Naive thymus-derived CD8-positive, alpha-beta T cell (primary cell): ENCODE measurements at regions not wholly inside any gene's neighbourhood (a gene's known extent, or its start where the extent isn't known, plus 50 kb on each side); places are given as distances from the start of the nearest gene placed in this dataset.
"Not testable (repeated sequence)": the region's sequence is repeated elsewhere in the genome, so short reads cannot be mapped to it uniquely, and the experiment has no call there.

Experiments
- ATAC-seq, 2 donors: fragments of 150-1000 bp; cut with Tn5 transposase in 1 of 2; sonication (Bioruptor Pico), chemical (Tn5 transposase) in 1 of 2; 1 replicate in 1 of 2; 2 replicates in 1 of 2; pipeline ENCODE4 v1.10.0; 2021; ENCODE audit warnings: mild to moderate bottlenecking in 2 of 2, moderate library complexity in 2 of 2
- POLR2A ChIA-PET: fragments of 350-600 bp; sonication (Branson Sonifier 250); formaldehyde crosslinking; loops from one replicate; lab custom pipeline; 2021; ENCODE audit warnings: antibody characterized with exemption; lab: Charles Lee
- DNase-seq, 10 donors: peaks; one replicate each; pipeline versions ENCODE4 v3.0.0 to v3.0.0-alpha.2; 2020 to 2022
- H3K27ac Mint-ChIP-seq, 10 donors: one replicate each; pipeline ENCODE4 v1.8.0; 2020 to 2022; ENCODE audit warnings: mild to moderate bottlenecking in 10 of 10, mixed read lengths in 10 of 10, moderate library complexity in 4 of 10, inconsistent platforms in 1 of 10
- H3K27me3 Mint-ChIP-seq, 5 donors: one replicate each; pipeline ENCODE4 v1.8.0; 2021 to 2022; ENCODE audit warnings: mixed read lengths in 5 of 5
- H3K36me3 Mint-ChIP-seq, 3 donors: one replicate each; pipeline ENCODE4 v1.8.0; 2020 to 2022; ENCODE audit warnings: mixed read lengths in 3 of 3, mild to moderate bottlenecking in 2 of 3, inconsistent platforms in 1 of 3
- H3K4me1 Mint-ChIP-seq, 4 donors: one replicate each; pipeline ENCODE4 v1.8.0; 2021 to 2022; ENCODE audit warnings: mixed read lengths in 4 of 4
- H3K4me3 Mint-ChIP-seq, 10 donors: one replicate each; pipeline ENCODE4 v1.8.0; 2020 to 2022; ENCODE audit warnings: mild to moderate bottlenecking in 10 of 10, mixed read lengths in 10 of 10, moderate library complexity in 6 of 10, inconsistent platforms in 1 of 10
- H3K9me3 Mint-ChIP-seq, 9 donors: one replicate each; pipeline ENCODE4 v1.8.0; 2020 to 2022; ENCODE audit warnings: mixed read lengths in 9 of 9, mild to moderate bottlenecking in 3 of 9, inconsistent platforms in 1 of 9, moderate library complexity in 1 of 9

DNA sequence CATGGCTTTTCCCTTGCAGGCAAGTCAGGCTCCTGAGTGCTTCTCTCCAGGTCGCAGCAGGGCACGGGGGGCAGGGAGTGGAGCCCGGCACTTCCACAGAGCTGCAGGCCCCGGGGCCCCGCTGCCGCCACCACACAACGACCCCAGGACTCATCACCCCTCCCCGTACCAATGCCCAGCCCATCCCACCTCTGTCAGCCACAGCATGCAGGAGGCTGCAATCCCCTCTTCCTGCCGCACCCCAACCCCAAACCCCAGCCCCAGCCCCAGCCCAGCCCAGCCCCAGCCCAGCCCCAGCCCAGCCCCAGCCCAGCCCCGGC lies 288.0 kb downstream of the NDUFA10 start:
- ATAC-seq, result no peak
- H3K9me3 Mint-ChIP-seq, result peaks cover 0 to 6% (median 0%) of the 10 kb centered on the region in 9 donors
- no peaks in the 10 kb centered on the region for H3K4me1 Mint-ChIP-seq
- H3K36me3 Mint-ChIP-seq, result no peaks in the 10 kb centered on the region
- POLR2A ChIA-PET, result no interaction called here
- H3K27ac Mint-ChIP-seq, result no peak overlapping the region
- no peak overlapping the region for H3K4me3 Mint-ChIP-seq
- H3K27me3 Mint-ChIP-seq, result no peaks in the 10 kb centered on the region
- DNase-seq, result no peak

DNA sequence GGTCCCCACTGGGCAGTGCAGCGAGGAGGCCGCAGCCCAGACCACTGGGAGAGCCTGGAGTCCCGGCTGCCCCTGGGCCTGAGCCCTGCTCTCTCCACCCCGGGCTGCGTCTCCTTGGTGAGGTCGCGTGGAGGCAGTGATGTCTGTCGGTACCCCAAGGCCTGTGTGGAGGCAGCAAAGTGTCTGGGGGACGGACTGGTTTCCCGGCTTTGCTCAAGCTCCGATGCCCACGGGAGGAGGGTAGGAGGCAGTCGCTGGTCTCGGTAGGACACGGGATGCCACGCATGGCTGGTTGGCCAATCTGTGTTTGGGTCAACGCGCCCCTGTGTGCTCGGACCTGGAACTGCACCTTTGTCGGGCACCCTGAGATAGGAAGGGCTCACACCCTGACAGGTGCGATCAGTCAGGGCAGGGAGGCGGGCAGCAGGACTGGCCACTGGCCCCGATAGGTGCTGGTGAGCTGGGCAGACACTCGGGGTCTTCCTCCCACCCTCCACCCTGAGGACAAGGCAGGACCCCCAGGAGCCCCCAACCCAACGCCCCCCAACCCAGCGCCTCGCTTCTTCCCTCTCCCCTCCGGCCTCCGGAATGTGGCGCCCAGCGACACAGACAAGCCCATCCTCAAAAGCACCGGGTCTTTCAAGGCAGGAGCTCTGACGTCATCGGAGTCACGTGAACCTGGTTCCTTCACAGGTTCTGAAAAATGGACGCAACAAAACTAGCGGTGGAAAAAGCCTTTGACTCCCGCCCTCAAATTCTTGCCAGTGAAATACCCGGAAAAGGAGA lies 288.6 kb downstream of the NDUFA10 start:
- H3K36me3 Mint-ChIP-seq, result no peaks in the 10 kb centered on the region
- POLR2A ChIA-PET, result no interaction called here
- H3K9me3 Mint-ChIP-seq, result peaks cover 0 to 6% (median 0%) of the 10 kb centered on the region in 9 donors
- H3K27me3 Mint-ChIP-seq, result peaks cover 0 to 2% (median 0%) of the 10 kb centered on the region in 5 donors
- no peak overlapping the region for H3K4me3 Mint-ChIP-seq
- H3K27ac Mint-ChIP-seq, result no peak overlapping the region
- no peak for ATAC-seq
- DNase-seq, result no peak
- H3K4me1 Mint-ChIP-seq, result no peaks in the 10 kb centered on the region

DNA sequence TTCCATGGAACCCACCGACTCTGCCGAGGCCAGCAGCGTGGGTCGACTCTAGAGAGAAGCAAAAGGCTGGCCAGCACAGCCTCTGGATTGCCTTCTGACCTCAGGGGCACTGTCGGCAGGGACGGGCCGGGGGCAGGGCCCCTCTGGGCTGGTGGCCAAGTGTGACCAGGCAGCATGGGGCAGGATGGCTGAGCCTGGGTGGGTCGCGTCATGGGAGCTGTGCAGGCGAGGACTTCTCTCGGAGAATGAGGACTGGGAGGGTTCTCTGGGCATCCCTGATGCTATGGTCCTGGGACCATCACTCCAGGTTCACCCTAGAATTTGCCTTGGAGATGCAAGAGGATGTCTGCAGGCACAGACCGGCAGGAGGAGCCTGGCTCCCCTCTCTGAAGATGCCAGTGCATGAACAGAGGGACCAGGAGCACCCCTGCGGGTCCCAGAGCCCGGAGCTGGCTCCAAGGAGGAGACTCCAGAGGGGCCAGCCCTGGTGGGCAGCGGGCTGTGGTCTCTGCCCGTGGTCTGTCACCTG lies 289.2 kb downstream of the NDUFA10 start:
- Mint-ChIP-seq H3K27me3 (peaks cover 0 to 4% (median 0%) of the 10 kb centered on the region in 5 donors), H3K27ac (no peak overlapping the region), H3K9me3 (peaks cover 0 to 6% (median 0%) of the 10 kb centered on the region in 9 donors), H3K4me3 (no peak overlapping the region), H3K4me1 (peaks cover 0 to 3% (median 0%) of the 10 kb centered on the region in 4 donors), H3K36me3 (no peaks in the 10 kb centered on the region)
- POLR2A ChIA-PET, result no interaction called here
- DNase-seq (no peak), ATAC-seq (no peak)

DNA sequence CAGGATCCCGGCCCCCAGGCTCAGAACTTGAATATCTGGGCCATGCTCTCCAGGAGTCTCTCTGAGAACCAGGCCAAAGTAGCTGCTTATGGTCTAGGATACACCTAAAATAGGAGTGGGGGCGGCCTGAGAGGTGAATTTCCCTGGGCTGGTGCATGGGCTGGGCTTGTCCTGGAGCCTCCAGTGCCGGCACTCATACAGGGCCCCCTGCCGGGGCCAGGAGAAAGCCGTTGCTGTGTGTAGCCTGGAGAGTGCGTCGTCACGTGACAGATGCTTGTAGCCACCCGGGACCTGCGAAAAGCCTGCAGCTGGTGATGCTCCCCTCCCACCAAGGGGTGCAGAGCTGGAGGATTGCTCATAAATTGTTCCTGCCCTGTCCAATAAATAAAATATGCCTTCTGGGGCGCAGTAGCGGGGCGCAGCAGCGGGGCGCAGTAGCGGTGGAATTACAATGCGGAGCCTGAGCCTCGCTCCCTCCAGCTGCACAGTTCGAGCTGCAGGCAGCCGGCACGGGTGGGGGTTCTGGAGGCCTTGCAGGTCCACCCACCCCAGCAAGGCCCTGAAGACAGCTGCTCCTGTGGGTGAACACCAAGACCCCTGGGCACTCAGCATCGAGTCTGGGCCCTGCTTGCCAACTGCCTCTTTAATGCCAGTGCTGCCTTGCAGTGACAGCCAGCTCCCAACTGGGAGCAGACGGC lies 289.9 kb downstream of the NDUFA10 start:
- peaks cover 0 to 6% (median 0%) of the 10 kb centered on the region in 9 donors for H3K9me3 Mint-ChIP-seq
- no peak for DNase-seq
- H3K27ac Mint-ChIP-seq, result no peak overlapping the region
- no peak overlapping the region for H3K4me3 Mint-ChIP-seq
- peaks cover 0 to 5% (median 0%) of the 10 kb centered on the region in 5 donors for H3K27me3 Mint-ChIP-seq
- peaks cover 0 to 3% (median 0%) of the 10 kb centered on the region in 4 donors for H3K4me1 Mint-ChIP-seq
- H3K36me3 Mint-ChIP-seq, result no peaks in the 10 kb centered on the region
- POLR2A ChIA-PET, result no interaction called here
- no peak for ATAC-seq

DNA sequence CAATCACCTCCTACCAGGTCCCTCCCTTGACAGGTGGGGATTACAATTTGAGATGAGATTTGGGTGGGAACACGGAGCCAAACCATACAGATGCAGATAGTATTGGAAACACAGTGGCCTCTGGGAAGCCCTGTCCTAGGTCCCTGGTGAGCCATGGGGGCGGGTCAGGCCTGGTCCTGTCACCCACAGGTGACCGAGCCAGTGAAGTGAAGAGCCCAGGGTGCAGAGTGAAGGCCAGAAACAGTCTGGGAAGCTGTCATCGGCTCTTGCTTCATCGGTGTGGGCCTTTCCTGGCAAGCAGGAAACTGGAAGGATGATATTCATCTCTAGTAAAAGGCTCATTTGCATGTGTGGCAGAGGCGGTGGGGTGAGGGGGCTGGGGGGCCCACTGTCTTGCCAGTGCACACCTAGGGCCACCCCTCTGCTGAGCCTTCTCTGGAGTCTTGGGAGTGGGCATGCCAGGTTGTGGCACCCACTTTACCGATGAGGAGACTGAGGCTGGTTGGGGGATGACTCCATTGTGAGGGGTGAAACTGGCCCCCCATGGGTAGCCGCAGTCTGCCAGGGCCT lies 290.6 kb downstream of the NDUFA10 start:
- H3K27ac Mint-ChIP-seq, result peak overlapping the region in 2 of 10 donors; percentile 18 to 27
- no peak for ATAC-seq
- peaks cover 0 to 3% (median 0%) of the 10 kb centered on the region in 4 donors for H3K4me1 Mint-ChIP-seq
- peak in 1 of 10 donors; percentile 4 for DNase-seq
- no peak overlapping the region for H3K4me3 Mint-ChIP-seq
- H3K36me3 Mint-ChIP-seq, result no peaks in the 10 kb centered on the region
- peaks cover 0 to 5% (median 0%) of the 10 kb centered on the region in 5 donors for H3K27me3 Mint-ChIP-seq
- POLR2A ChIA-PET, result no interaction called here
- peaks cover 0 to 6% (median 0%) of the 10 kb centered on the region in 9 donors for H3K9me3 Mint-ChIP-seq

DNA sequence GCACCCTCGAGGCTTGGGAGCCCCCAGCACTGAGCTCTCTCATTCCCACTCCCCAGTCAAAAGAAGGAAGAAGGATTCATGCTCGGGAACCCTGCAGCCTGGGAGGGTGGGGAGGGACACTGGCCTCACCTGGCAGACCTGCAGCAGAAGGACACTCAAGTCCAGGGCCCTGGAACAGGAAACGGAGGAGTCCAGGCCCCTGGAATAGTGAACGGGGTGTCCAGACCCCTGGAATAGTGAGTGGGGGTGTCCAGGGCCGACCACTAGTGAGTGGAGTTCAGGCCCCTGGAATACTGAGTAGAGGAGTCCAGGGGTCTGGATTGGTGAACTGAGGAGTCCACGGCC lies 292.5 kb downstream of the NDUFA10 start:
- H3K36me3 Mint-ChIP-seq, result no peaks in the 10 kb centered on the region
- no peak overlapping the region for H3K4me3 Mint-ChIP-seq
- DNase-seq (no peak), ATAC-seq (no peak)
- POLR2A ChIA-PET, result no interaction called here
- H3K4me1 Mint-ChIP-seq, result peaks cover 0 to 3% (median 0%) of the 10 kb centered on the region in 4 donors
- H3K9me3 Mint-ChIP-seq, result peaks cover 0 to 6% (median 0%) of the 10 kb centered on the region in 9 donors
- H3K27ac Mint-ChIP-seq, result no peak overlapping the region
- H3K27me3 Mint-ChIP-seq, result peaks cover 0 to 5% (median 0%) of the 10 kb centered on the region in 5 donors

DNA sequence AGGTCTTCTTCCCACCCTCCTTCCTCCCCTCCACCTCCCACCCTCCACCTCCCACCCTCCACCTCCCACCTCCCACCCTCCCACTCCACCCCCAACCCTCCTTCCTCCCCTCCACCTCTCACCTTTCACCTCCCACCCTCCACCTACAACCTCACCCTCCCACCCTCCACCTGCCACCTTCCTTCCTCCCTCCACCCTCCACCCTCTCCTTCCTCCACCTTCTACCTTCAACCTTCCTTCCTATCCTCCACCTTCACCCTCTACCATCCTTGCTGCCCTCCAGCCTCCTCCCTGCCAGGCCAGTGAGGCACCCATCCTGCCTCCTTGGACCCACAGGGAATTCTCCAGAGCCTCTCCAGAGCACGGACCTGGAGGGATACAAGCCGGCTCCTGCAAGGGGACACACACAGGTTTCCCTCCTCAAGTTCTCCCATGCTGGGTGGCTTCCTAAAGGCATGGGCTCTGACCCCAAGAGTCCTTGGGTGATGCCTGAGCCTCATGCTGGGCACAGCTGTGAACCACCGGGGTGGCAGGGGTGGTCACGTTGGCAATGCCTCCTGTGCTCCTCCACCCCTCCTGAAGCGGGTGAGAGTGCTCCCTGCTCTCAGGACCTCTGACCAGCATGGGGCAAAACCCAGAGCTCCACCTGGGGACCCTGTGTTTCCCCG lies 293.0 kb downstream of the NDUFA10 start:
- Mint-ChIP-seq H3K27me3 (peaks cover 0 to 5% (median 0%) of the 10 kb centered on the region in 5 donors), H3K36me3 (no peaks in the 10 kb centered on the region), H3K9me3 (peaks cover 0 to 6% (median 0%) of the 10 kb centered on the region in 9 donors), H3K27ac (no peak overlapping the region), H3K4me1 (peaks cover 0 to 3% (median 0%) of the 10 kb centered on the region in 4 donors), H3K4me3 (no peak overlapping the region)
- ATAC-seq, result no peak
- DNase-seq, result peak in 1 of 10 donors; percentile 37
- POLR2A ChIA-PET, result no interaction called here

DNA sequence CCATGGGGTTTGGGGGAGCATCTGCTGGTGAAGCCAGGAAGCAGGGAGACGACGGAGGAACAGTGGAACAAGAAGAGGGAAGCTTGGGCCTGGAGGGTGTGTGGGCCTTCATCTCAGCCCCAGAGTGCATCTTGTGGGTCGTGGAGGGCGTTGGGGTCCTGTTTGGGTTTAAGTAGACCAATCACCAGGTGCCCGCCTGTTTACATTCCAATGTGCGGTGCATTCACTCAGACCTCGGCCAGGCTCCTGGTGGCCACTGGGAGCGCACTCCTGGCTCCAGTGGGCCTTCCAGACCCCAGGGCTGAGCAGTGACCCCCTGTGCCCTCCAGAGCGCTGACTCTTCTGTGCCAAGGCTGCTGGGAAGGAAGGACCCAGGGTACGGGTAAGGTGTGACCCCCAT lies 293.7 kb downstream of the NDUFA10 start:
- Mint-ChIP-seq H3K9me3 (peaks cover 0 to 6% (median 0%) of the 10 kb centered on the region in 9 donors), H3K4me3 (no peak overlapping the region), H3K4me1 (peaks cover 0 to 3% (median 0%) of the 10 kb centered on the region in 4 donors), H3K36me3 (no peaks in the 10 kb centered on the region), H3K27me3 (peaks cover 0 to 5% (median 0%) of the 10 kb centered on the region in 5 donors), H3K27ac (peak overlapping the region in 1 of 10 donors; percentile 38)
- ATAC-seq, result no peak
- no peak for DNase-seq
- POLR2A ChIA-PET, result no interaction called here

DNA sequence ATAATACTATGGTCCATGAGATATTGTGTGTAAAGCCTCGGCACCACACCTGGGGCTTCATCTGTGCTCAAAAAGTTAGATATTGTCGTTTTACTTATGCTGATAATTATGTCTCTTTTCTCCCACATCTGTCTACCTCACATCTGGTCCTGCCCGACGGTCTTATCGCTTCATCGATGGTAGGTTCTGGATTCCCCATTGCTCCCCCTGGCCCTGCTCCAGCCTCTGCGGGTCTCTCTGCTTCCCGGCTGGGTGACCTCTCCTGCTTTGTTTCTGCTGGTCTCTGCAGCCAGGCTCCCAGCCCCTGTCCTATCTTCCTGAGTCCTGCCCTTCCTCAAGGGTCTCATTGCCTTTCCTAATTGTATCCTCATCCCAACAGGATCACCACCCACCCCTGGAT lies 294.2 kb downstream of the NDUFA10 start:
- no peak overlapping the region for H3K4me3 Mint-ChIP-seq
- peak in 1 of 10 donors; percentile 54 for DNase-seq
- POLR2A ChIA-PET, result no interaction called here
- peak overlapping the region in 1 of 10 donors; percentile 16 for H3K27ac Mint-ChIP-seq
- no peaks in the 10 kb centered on the region for H3K36me3 Mint-ChIP-seq
- ATAC-seq, result no peak
- H3K27me3 Mint-ChIP-seq, result peaks cover 0 to 5% (median 0%) of the 10 kb centered on the region in 5 donors
- H3K9me3 Mint-ChIP-seq, result peaks cover 0 to 6% (median 0%) of the 10 kb centered on the region in 9 donors
- H3K4me1 Mint-ChIP-seq, result peaks cover 0 to 3% (median 0%) of the 10 kb centered on the region in 4 donors

DNA sequence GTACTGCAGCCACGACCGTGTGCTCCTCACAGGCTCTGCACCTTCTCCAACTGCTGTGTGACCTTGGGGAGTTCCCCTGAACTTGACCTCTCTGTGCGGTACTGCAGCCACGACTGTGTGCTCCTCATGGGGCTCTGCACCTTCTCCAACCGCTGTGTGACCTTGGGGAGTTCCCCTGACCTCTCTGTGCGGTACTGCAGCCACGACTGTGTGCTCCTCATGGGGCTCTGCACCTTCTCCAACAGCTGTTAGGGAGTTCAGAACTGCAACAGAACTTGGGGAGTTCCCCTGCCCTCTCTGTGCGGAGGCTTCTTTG lies 294.6 kb downstream of the NDUFA10 start:
- ATAC-seq, H3K9me3 Mint-ChIP-seq, H3K36me3 Mint-ChIP-seq, H3K27me3 Mint-ChIP-seq, H3K4me1 Mint-ChIP-seq, POLR2A ChIA-PET, H3K4me3 Mint-ChIP-seq: not testable (repeated sequence)
- peak in 1 of 10 donors; percentile 52 for DNase-seq
- peak overlapping the region in 1 of 10 donors; percentile 16 for H3K27ac Mint-ChIP-seq

DNA sequence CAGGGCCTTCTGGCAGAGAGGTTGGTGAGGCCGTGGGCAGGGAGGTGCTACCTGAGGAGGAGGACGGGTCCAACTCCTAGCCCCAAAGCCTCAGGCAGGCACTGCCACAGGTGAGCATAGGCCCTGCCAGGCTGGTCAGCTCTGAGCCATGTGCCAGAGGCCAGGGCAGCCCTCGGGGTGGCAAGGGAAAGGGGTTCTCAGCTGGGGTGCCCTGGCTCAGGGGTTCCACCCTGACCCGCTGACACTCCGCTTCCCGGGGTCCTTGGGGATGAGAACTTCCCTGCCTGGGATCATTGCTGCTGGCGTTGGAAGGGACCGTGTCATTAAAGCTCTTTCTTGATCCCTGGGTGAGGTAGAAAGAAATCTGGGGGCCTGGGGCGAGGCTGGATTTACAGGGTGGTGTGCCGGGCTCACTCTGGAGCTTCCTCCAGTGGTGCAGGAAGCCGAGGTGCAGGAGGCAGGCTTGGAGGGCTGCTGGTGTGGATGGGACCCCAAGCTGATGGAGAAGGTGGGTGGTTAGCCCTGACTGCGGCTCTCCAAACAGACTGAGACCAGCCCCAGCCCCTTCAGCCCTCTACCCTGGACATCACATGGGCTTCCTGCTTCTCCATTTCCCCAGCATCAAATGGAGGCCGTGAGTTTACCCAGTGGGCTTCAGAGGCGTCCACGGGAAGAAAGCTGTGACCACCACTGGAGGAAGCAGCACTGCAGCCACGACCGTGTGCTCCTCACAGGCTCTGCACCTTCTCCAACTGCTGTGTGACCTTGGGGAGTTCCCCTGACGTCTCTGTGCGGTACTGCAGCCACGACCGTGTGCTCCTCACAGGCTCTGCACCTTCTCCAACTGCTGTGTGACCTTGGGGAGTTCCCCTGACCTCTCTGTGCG lies 295.2 kb downstream of the NDUFA10 start:
- no peak overlapping the region for H3K4me3 Mint-ChIP-seq
- no peak overlapping the region for H3K27ac Mint-ChIP-seq

DNA sequence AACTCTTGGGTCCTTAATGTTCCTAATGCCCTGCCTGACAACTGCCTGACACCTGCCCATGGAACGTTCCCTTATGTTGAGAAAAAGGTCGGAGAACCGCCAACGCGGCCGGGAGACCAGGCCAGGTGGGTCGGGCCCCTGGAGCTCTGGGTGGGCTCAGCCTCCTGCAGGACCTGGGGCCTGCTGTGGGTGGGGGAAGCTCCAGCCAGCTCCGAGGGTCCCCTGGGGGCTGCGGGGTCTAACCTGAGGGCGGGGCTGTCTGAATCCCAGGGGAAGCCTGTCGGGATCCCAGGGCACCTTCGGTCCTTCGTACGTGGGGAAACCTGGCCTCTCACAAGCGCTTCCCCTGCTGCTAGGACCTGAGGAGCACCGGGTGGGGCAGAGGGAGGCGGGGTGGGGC lies 296.0 kb downstream of the NDUFA10 start:
- Mint-ChIP-seq H3K27ac (no peak overlapping the region), H3K9me3 (peaks cover 0 to 4% (median 0%) of the 10 kb centered on the region in 9 donors), H3K4me1 (peaks cover 0 to 3% (median 0%) of the 10 kb centered on the region in 4 donors), H3K27me3 (peaks cover 0 to 5% (median 0%) of the 10 kb centered on the region in 5 donors), H3K4me3 (no peak overlapping the region), H3K36me3 (no peaks in the 10 kb centered on the region)
- POLR2A ChIA-PET, result no interaction called here
- ATAC-seq (no peak), DNase-seq (no peak)

More for the DNA sequence above, 295.2 kb downstream of the NDUFA10 start:
- Mint-ChIP-seq H3K36me3 (no peaks in the 10 kb centered on the region), H3K27me3 (peaks cover 0 to 5% (median 0%) of the 10 kb centered on the region in 5 donors), H3K9me3 (peaks cover 0 to 6% (median 0%) of the 10 kb centered on the region in 9 donors), H3K4me1 (peaks cover 0 to 3% (median 0%) of the 10 kb centered on the region in 4 donors)
- peak in 1 of 10 donors; percentile 52 for DNase-seq
- POLR2A ChIA-PET, result no interaction called here
- no peak for ATAC-seq
